ENCODE measurements at regions not wholly inside any gene's neighbourhood (a gene's known extent, or its start where the extent isn't known, plus 50 kb on each side); places are given as distances from the start of the nearest gene placed in this dataset.

GRCh38 chr18:40365526-40365925 lies 1589.5 kb upstream of the PIK3C3 start:
- POLR2A ChIA-PET: no interaction called here
- no peak overlapping the region for H3K27ac Mint-ChIP-seq (ENCODE audit: unreplicated experiment)
- no peaks in the 10 kb centered on the region for H3K9me3 Mint-ChIP-seq (ENCODE audit: unreplicated experiment)
- no peak overlapping the region for H3K4me3 ChIP-seq (ENCODE audit: low read depth, low read length)
- no TSS peak for BruUV-seq (replicated peaks)
- H3K4me1 Mint-ChIP-seq (ENCODE audit: low read depth, unreplicated experiment): no peaks in the 10 kb centered on the region
- H3K36me3 Mint-ChIP-seq (ENCODE audit: insufficient read depth, unreplicated experiment): no peaks in the 10 kb centered on the region
- no peak for TF ChIP-seq CTCF (IDR thresholded peaks at IDR 0.05; ENCODE audit: insufficient read depth in 1 of 2, low read depth in 1 of 2, low read length in 1 of 2, severe bottlenecking in 1 of 2, unreplicated experiment in 1 of 2)
- intact Hi-C loops (cut with micrococcal nuclease; ENCODE audit: unreplicated experiment): no loop called here
- no peaks in the 10 kb centered on the region for H3K36me3 ChIP-seq (ENCODE audit: control insufficient read depth, insufficient read depth, low read length)
- CTCF ChIA-PET: no interaction called here
- DNase-seq: no peak
- no peaks in the 10 kb centered on the region for H3K9me3 ChIP-seq
- H3K27me3 Mint-ChIP-seq (ENCODE audit: insufficient read depth, unreplicated experiment): peaks cover 3% of the 10 kb centered on the region
- H3K4me3 Mint-ChIP-seq (ENCODE audit: unreplicated experiment): no peak overlapping the region
- H3K4me1 ChIP-seq: no peaks in the 10 kb centered on the region
- no peaks in the 10 kb centered on the region for H3K27me3 ChIP-seq (replicated peaks; ENCODE audit: control insufficient read depth, insufficient read depth, low read length)

GRCh38 chr18:40360558-40360957 lies 1594.5 kb upstream of the PIK3C3 start:
- no peak overlapping the region for H3K4me3 ChIP-seq (ENCODE audit: low read depth, low read length)
- no peaks in the 10 kb centered on the region for H3K27me3 ChIP-seq (replicated peaks; ENCODE audit: control insufficient read depth, insufficient read depth, low read length)
- no peaks in the 10 kb centered on the region for H3K36me3 ChIP-seq (ENCODE audit: control insufficient read depth, insufficient read depth, low read length)
- Mint-ChIP-seq H3K36me3 (ENCODE audit: insufficient read depth, unreplicated experiment) (no peaks in the 10 kb centered on the region), H3K27ac (ENCODE audit: unreplicated experiment) (no peak overlapping the region), H3K9me3 (ENCODE audit: unreplicated experiment) (no peaks in the 10 kb centered on the region), H3K27me3 (ENCODE audit: insufficient read depth, unreplicated experiment) (no peaks in the 10 kb centered on the region), H3K4me3 (ENCODE audit: unreplicated experiment) (no peak overlapping the region), H3K4me1 (ENCODE audit: low read depth, unreplicated experiment) (no peaks in the 10 kb centered on the region)
- no peaks in the 10 kb centered on the region for H3K9me3 ChIP-seq
- intact Hi-C loops (cut with micrococcal nuclease; ENCODE audit: unreplicated experiment): no loop called here
- CTCF ChIA-PET: no interaction called here
- POLR2A ChIA-PET: no interaction called here
- no peaks in the 10 kb centered on the region for H3K4me1 ChIP-seq
- no peak for TF ChIP-seq CTCF (IDR thresholded peaks at IDR 0.05; ENCODE audit: insufficient read depth in 1 of 2, low read depth in 1 of 2, low read length in 1 of 2, severe bottlenecking in 1 of 2, unreplicated experiment in 1 of 2)
- no peak for DNase-seq
- BruUV-seq (replicated peaks): no TSS peak

GRCh38 chr18:40357536-40357935 lies 1597.5 kb upstream of the PIK3C3 start:
- BruUV-seq (replicated peaks): no TSS peak

More at GRCh38 chr18:40357536-40357935, 1597.5 kb upstream of the PIK3C3 start:
- Mint-ChIP-seq H3K27ac (ENCODE audit: unreplicated experiment) (no peak overlapping the region), H3K27me3 (ENCODE audit: insufficient read depth, unreplicated experiment) (no peaks in the 10 kb centered on the region), H3K36me3 (ENCODE audit: insufficient read depth, unreplicated experiment) (no peaks in the 10 kb centered on the region), H3K9me3 (ENCODE audit: unreplicated experiment) (no peaks in the 10 kb centered on the region), H3K4me3 (ENCODE audit: unreplicated experiment) (no peak overlapping the region), H3K4me1 (ENCODE audit: low read depth, unreplicated experiment) (no peaks in the 10 kb centered on the region)
- H3K36me3 ChIP-seq (ENCODE audit: control insufficient read depth, insufficient read depth, low read length): no peaks in the 10 kb centered on the region
- H3K4me1 ChIP-seq: no peaks in the 10 kb centered on the region
- ChIA-PET POLR2A (no interaction called here), CTCF (no interaction called here)
- H3K27me3 ChIP-seq (replicated peaks; ENCODE audit: control insufficient read depth, insufficient read depth, low read length): no peaks in the 10 kb centered on the region
- no peak overlapping the region for H3K4me3 ChIP-seq (ENCODE audit: low read depth, low read length)
- intact Hi-C loops (cut with micrococcal nuclease; ENCODE audit: unreplicated experiment): no loop called here
- DNase-seq: no peak
- TF ChIP-seq CTCF (IDR thresholded peaks at IDR 0.05; ENCODE audit: insufficient read depth in 1 of 2, low read depth in 1 of 2, low read length in 1 of 2, severe bottlenecking in 1 of 2, unreplicated experiment in 1 of 2): no peak
- H3K9me3 ChIP-seq: no peaks in the 10 kb centered on the region

Data from Caco-2 (cell line).